Fibroblast of the aortic adventitia (primary cell): ENCODE measurements at regions not wholly inside any gene's neighbourhood (a gene's known extent, or its start where the extent isn't known, plus 50 kb on each side); places are given as distances from the start of the nearest gene placed in this dataset.

ENCODE experiments used
- DNase-seq: peaks from one replicate; pipeline ENCODE4 v3.0.0-alpha.2; 2010; ENCODE audit warnings: low read depth
- H3K4me3 ChIP-seq: 2 replicates; pipeline ENCODE4 v1.5.1; 2011; ENCODE audit warnings: low read depth, mild to moderate bottlenecking, control low read depth, low read length, moderate library complexity
- CTCF ChIP-seq: IDR thresholded peaks from 2 replicates; pipeline ENCODE4 v1.5.1; 2011; ENCODE audit warnings: mild to moderate bottlenecking, low read length, control low read depth, inconsistent platforms; ENCODE audit not compliant: insufficient read depth

- no peak for TF ChIP-seq CTCF
- H3K4me3 ChIP-seq: no peak overlapping the region
- DNase-seq: no peak
Observed at GRCh38 chr4:174141876-174142275, 141.6 kb downstream of the FBXO8 start.

GRCh38 chr4:174138616-174139015 lies 144.9 kb downstream of the FBXO8 start:
- H3K4me3 ChIP-seq: no peak overlapping the region
- TF ChIP-seq CTCF: no peak
- DNase-seq: peak; percentile 37

- DNase-seq: no peak
- no peak for TF ChIP-seq CTCF
Observed at GRCh38 chr4:174137698-174138097, 145.8 kb downstream of the FBXO8 start.

GRCh38 chr4:174135936-174136406 lies 147.5 kb downstream of the FBXO8 start:
- no peak for TF ChIP-seq CTCF
- DNase-seq: peak; percentile 64
- peak overlapping the region; percentile 55 for H3K4me3 ChIP-seq

More at GRCh38 chr4:174137698-174138097, 145.8 kb downstream of the FBXO8 start:
- H3K4me3 ChIP-seq: no peak overlapping the region

- DNase-seq: no peak
- no peak for TF ChIP-seq CTCF
- H3K4me3 ChIP-seq: peak overlapping the region; percentile 55
Observed at GRCh38 chr4:174135530-174135929, 147.9 kb downstream of the FBXO8 start.

- peak overlapping the region; percentile 48 for H3K4me3 ChIP-seq
- no peak for TF ChIP-seq CTCF
- peak; percentile 53 for DNase-seq
Observed at GRCh38 chr4:174134361-174134760, 149.1 kb downstream of the FBXO8 start.

GRCh38 chr4:174133551-174133950 lies 149.9 kb downstream of the FBXO8 start:
- no peak for DNase-seq
- no peak for TF ChIP-seq CTCF
- H3K4me3 ChIP-seq: no peak overlapping the region
